RWPE2 (cell line): ENCODE measurements at regions not wholly inside any gene's neighbourhood (a gene's known extent, or its start where the extent isn't known, plus 50 kb on each side); places are given as distances from the start of the nearest gene placed in this dataset.

Experiments used
- ATAC-seq: fragments of 200-7000 bp; cut with Tn5 transposase; 3 replicates; pipeline ENCODE4 v1.9.1; 2021; ENCODE audit warnings: low read depth
- DNase-seq: peaks from one replicate; pipeline ENCODE4 v3.0.0-alpha.2; 2020; ENCODE audit warnings: low spot score
- H3K27ac ChIP-seq: fragments of 450-650 bp; 2 replicates; pipeline ENCODE4 v1.5.1; 2017; ENCODE audit warnings: mild to moderate bottlenecking; ENCODE audit not compliant: poor library complexity, severe bottlenecking
- H3K27me3 ChIP-seq: fragments of 250-450 bp; sonication (Bioruptor Pico); 2 replicates; pipeline ENCODE4 v1.5.1; 2021; ENCODE audit warnings: mild to moderate bottlenecking, moderate library complexity; ENCODE audit not compliant: insufficient read depth, poor library complexity, severe bottlenecking
- H3K36me3 ChIP-seq: fragments of 250-450 bp; sonication (Bioruptor Pico); 2 replicates; pipeline ENCODE4 v1.5.1; 2020; ENCODE audit warnings: low read depth, mild to moderate bottlenecking, moderate library complexity
- H3K4me1 ChIP-seq: fragments of 250-450 bp; sonication (Bioruptor Pico); 2 replicates; pipeline ENCODE4 v1.5.1; 2021; ENCODE audit warnings: mild to moderate bottlenecking, moderate library complexity; ENCODE audit not compliant: insufficient read depth, poor library complexity, severe bottlenecking
- H3K4me3 ChIP-seq: fragments of 250-450 bp; sonication (Bioruptor Pico); 2 replicates; pipeline ENCODE4 v1.5.1; 2021; ENCODE audit warnings: mild to moderate bottlenecking, moderate library complexity; ENCODE audit not compliant: severe bottlenecking
- H3K9me3 ChIP-seq: fragments of 250-450 bp; sonication (Bioruptor Pico); 2 replicates; pipeline ENCODE4 v1.5.1; 2021; ENCODE audit warnings: mild to moderate bottlenecking, moderate library complexity; ENCODE audit not compliant: severe bottlenecking
- TF ChIP-seq, protein P1 (sequence below): fragments of 450-650 bp; IDR thresholded peaks from one replicate; pipeline ENCODE4 v1.5.1; 2017; ENCODE audit warnings: mild to moderate bottlenecking, moderate library complexity; ENCODE audit not compliant: poor library complexity, severe bottlenecking

DNA sequence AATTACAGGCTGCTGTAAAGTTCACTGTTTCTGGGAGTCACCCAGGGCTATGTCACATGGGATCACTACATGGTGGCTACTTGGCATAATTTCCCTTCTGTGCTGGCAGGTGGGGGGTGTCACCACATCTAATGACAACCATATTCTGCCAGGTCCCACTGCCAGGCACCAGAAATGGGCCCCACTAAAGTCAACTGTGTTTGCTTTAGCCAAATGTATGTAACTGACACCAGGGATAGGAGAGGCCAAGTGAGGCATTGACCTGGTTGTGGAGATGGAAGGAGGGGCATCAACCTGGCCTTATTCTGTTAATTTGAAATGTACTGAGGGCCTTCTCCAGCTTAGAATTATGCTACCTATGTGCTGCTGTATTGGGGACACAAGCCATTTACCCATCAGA lies 370.6 kb upstream of the PROX1 start:
- Histone ChIP-seq H3K4me1 (no peaks in the 10 kb centered on the region), H3K9me3 (no peaks in the 10 kb centered on the region), H3K4me3 (no peak overlapping the region), H3K27me3 (no peaks in the 10 kb centered on the region), H3K27ac (no peak overlapping the region), H3K36me3 (no peaks in the 10 kb centered on the region)
- DNase-seq (no peak), ATAC-seq (no peak)
- TF ChIP-seq, protein P1, sequence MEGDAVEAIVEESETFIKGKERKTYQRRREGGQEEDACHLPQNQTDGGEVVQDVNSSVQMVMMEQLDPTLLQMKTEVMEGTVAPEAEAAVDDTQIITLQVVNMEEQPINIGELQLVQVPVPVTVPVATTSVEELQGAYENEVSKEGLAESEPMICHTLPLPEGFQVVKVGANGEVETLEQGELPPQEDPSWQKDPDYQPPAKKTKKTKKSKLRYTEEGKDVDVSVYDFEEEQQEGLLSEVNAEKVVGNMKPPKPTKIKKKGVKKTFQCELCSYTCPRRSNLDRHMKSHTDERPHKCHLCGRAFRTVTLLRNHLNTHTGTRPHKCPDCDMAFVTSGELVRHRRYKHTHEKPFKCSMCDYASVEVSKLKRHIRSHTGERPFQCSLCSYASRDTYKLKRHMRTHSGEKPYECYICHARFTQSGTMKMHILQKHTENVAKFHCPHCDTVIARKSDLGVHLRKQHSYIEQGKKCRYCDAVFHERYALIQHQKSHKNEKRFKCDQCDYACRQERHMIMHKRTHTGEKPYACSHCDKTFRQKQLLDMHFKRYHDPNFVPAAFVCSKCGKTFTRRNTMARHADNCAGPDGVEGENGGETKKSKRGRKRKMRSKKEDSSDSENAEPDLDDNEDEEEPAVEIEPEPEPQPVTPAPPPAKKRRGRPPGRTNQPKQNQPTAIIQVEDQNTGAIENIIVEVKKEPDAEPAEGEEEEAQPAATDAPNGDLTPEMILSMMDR = no peak

GRCh38 chr1:213618094-213618493 lies 369.7 kb upstream of the PROX1 start:
- Histone ChIP-seq H3K4me1 (no peaks in the 10 kb centered on the region), H3K36me3 (no peaks in the 10 kb centered on the region), H3K27me3 (no peaks in the 10 kb centered on the region), H3K9me3 (no peaks in the 10 kb centered on the region), H3K4me3 (no peak overlapping the region), H3K27ac (no peak overlapping the region)
- TF ChIP-seq, protein P1 = no peak
- ATAC-seq = no peak
- DNase-seq = no peak

DNA sequence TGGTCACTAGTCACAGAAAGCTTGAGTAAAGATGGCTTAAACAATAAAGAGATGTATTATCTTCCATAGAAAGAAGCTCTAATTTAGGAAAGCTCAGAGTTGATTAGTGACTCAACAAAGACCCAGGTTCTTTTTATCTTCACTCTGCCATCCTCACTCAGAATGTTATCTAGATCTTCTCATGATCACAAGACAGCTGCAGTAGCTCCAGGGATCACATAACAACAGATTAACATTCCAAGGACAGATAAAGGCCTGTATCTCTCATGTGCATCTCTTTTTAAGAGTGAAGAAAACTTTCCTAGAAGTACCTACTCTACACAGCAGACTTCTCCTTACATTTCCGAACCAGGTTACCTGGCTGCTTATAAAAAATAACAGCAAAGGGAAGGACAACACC lies 368.7 kb upstream of the PROX1 start:
- H3K9me3 ChIP-seq = no peaks in the 10 kb centered on the region
- no peak for ATAC-seq
- no peak for DNase-seq
- no peaks in the 10 kb centered on the region for H3K4me1 ChIP-seq
- no peaks in the 10 kb centered on the region for H3K27me3 ChIP-seq
- no peak overlapping the region for H3K27ac ChIP-seq
- TF ChIP-seq, protein P1 = no peak
- no peaks in the 10 kb centered on the region for H3K36me3 ChIP-seq
- H3K4me3 ChIP-seq = no peak overlapping the region

DNA sequence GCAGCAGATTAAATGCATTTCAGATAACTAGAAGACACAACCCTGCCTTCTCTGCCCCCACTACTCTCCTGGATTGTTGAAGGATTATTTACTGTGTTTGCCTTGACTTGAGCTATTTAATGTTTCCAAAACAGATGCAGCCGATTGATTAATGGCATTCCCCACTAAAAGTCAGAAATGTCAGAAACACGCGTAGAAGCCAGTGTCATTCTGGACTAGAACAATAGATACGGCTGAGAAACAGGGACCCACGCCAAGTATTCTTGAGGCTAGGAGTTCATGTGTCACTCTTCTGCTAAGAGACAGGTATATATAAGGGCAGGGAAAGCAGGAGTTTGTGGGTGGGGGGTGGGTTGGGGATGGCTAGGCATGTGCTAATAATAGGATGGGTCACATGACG lies 366.7 kb upstream of the PROX1 start:
- Histone ChIP-seq H3K4me1 (no peaks in the 10 kb centered on the region), H3K9me3 (no peaks in the 10 kb centered on the region), H3K27me3 (no peaks in the 10 kb centered on the region), H3K27ac (no peak overlapping the region), H3K4me3 (no peak overlapping the region), H3K36me3 (no peaks in the 10 kb centered on the region)
- DNase-seq (no peak), ATAC-seq (no peak)
- TF ChIP-seq, protein P1 = no peak

DNA sequence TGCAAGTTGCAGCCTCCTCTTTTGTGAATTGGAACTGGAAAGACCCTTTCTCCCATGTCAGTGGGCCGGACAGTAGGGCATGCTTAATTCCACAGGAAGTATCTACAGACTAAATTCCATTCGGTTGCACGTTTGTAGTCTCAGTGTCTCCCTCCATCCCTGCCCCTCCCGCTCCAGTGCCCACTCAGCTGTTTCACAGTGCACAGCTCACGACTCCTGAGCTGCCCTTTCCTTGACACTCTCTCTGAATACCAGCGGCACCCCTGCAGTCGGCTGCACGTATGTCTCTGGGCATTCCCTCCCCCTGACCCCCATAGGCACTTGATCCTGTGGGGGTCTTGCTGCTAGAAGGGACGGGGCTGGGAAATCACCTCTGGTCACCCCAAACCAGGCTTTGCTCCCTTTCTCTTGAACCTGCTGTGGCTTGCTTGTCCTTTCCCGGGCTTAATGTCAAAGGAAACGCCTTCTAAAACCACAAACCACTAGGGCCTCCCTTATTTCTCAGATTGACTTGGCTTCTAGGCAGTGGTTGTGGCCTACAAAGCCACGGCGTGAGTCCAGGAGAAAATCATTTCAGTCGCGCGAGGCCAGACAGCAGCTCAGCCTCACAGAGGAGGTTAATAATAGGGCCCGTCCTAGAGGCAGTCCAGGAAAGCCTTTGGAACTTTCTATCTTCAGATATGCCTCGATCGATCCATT lies 365.3 kb upstream of the PROX1 start:
- no peak for ATAC-seq
- Histone ChIP-seq H3K4me3 (no peak overlapping the region), H3K36me3 (no peaks in the 10 kb centered on the region), H3K4me1 (no peaks in the 10 kb centered on the region), H3K27me3 (no peaks in the 10 kb centered on the region), H3K9me3 (no peaks in the 10 kb centered on the region), H3K27ac (no peak overlapping the region)
- TF ChIP-seq, protein P1 = no peak
- DNase-seq = no peak
